Right lobe of liver (tissue), 4 donors: ENCODE measurements at regions not wholly inside any gene's neighbourhood (a gene's known extent, or its start where the extent isn't known, plus 50 kb on each side); places are given as distances from the start of the nearest gene placed in this dataset.

Experiments
- POLR2A ChIP-seq: fragments of 450-650 bp; IDR thresholded peaks from one replicate; pipeline ENCODE4 v1.6.1; 2017; ENCODE audit warnings: antibody characterized with exemption, mild to moderate bottlenecking
- TF ChIP-seq, protein P1 (sequence below), 4 donors: fragments of 200-600 bp in 3 of 4; fragments of 450-650 bp in 1 of 4; IDR thresholded peaks; one replicate each; pipeline versions ENCODE4 v1.5.1 to v1.8.0; 2016 to 2022; ENCODE audit warnings: antibody characterized with exemption in 4 of 4, mild to moderate bottlenecking in 2 of 4
- donor health status: DM: no; HTN: no; CAD: no.
- donor health status: DM: no; HTN: no; CAD: no.
- donor health status: DM: no; HTN: yes; CAD: no.

DNA sequence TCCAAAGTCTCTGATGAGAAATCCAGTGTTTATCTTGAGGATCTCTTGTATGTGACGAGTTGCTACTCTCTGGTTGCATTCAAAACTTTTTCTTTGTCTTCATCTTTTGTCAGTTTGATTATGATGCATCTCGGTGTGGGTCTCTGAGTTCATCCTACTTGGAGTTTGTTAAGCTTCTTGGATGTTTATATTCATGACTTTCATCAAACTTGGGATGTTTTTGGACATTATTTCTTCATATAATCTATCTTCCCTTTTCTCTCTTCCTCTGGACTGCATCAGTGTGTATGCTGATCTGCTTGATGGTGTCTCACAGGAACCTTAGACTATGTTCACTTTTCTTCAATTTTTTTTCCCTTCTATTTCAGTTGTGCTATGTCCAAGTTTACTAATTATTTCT, 320.4 kb downstream of the TLE3 start:
- TF ChIP-seq, protein P1, sequence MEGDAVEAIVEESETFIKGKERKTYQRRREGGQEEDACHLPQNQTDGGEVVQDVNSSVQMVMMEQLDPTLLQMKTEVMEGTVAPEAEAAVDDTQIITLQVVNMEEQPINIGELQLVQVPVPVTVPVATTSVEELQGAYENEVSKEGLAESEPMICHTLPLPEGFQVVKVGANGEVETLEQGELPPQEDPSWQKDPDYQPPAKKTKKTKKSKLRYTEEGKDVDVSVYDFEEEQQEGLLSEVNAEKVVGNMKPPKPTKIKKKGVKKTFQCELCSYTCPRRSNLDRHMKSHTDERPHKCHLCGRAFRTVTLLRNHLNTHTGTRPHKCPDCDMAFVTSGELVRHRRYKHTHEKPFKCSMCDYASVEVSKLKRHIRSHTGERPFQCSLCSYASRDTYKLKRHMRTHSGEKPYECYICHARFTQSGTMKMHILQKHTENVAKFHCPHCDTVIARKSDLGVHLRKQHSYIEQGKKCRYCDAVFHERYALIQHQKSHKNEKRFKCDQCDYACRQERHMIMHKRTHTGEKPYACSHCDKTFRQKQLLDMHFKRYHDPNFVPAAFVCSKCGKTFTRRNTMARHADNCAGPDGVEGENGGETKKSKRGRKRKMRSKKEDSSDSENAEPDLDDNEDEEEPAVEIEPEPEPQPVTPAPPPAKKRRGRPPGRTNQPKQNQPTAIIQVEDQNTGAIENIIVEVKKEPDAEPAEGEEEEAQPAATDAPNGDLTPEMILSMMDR (IDR thresholded peaks at IDR 0.05), result no peak
- no peak for TF ChIP-seq POLR2A
